ENCODE measurements at regions not wholly inside any gene's neighbourhood (a gene's known extent, or its start where the extent isn't known, plus 50 kb on each side); places are given as distances from the start of the nearest gene placed in this dataset.
"Not testable (repeated sequence)": the region's sequence is repeated elsewhere in the genome, so short reads cannot be mapped to it uniquely, and the experiment has no call there.

DNA sequence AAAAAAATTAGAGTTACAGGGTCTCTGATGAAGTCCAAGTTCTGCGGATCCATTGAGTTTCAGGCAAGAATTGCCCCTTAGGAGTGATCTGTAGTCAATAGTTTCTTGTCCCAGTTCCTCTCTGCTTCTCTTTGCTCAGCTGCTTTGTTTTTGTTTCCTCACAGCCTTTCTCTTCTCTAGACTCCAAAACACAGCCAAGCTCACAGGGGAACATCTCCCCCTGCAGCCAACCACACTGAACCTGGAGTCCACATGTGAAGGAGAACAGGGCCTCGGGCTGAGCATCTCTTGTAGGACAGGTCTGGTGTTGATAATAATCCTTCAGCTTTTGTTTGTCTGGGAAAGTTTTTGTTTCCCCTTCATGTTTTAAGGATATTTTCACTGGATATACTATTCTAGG lies 202.6 kb upstream of the ATP10A start:
- Mint-ChIP-seq H3K36me3 (ENCODE audit: low read depth) (no peaks in the 10 kb centered on the region), H3K9me3 (no peaks in the 10 kb centered on the region), H3K27ac (no peak overlapping the region), H3K4me3 (no peak overlapping the region), H3K4me1 (ENCODE audit: low read depth) (no peaks in the 10 kb centered on the region), H3K27me3 (ENCODE audit: low read depth) (peaks cover 11% of the 10 kb centered on the region)

DNA sequence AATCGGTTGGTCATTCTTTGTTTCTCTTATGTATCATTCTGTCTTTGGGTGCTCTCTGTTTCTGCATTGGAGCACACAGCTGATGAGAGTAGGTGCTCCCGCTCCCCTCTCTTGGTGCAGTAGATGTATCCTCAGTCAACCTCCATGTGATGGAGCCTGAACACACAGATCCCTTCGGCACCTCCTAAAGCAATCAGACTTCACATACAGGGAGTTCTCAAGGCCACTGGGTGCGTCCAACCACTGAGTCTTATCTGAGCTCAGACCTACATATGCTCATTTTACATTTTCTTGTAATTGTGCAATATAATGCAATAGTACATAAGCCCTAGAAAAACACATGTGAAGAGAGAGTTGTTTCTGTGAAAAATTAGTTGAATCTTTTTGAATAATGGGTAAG lies 198.1 kb upstream of the ATP10A start:
- Mint-ChIP-seq H3K27ac (no peak overlapping the region), H3K4me3 (no peak overlapping the region), H3K4me1 (ENCODE audit: low read depth) (no peaks in the 10 kb centered on the region), H3K36me3 (ENCODE audit: low read depth) (no peaks in the 10 kb centered on the region), H3K9me3 (no peaks in the 10 kb centered on the region), H3K27me3 (ENCODE audit: low read depth) (peaks cover 3% of the 10 kb centered on the region)

DNA sequence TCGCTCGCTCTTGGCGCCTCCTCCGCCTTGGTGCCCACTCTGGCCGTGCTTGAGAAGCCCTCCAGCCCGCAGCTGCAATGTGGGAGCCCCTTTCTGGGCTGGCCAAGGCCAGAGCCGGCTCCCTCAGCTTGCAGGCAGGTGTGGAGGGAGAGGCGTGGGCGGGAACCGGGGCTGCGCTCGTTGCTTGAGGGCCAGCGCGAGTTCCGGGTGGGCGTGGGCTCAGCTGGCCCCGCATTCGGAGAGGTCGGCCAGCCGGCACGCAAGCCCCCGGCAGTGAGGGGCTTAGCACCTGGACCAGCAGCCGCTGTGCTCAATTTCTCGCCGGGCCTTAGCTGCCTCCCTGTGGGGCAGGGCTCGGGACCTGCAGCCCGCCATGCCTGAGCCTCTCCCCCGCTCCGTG lies 193.6 kb upstream of the ATP10A start:
- not testable (repeated sequence) for H3K9me3 Mint-ChIP-seq; H3K4me1 Mint-ChIP-seq (ENCODE audit: low read depth); H3K36me3 Mint-ChIP-seq (ENCODE audit: low read depth); H3K27ac Mint-ChIP-seq; H3K27me3 Mint-ChIP-seq (ENCODE audit: low read depth); H3K4me3 Mint-ChIP-seq

DNA sequence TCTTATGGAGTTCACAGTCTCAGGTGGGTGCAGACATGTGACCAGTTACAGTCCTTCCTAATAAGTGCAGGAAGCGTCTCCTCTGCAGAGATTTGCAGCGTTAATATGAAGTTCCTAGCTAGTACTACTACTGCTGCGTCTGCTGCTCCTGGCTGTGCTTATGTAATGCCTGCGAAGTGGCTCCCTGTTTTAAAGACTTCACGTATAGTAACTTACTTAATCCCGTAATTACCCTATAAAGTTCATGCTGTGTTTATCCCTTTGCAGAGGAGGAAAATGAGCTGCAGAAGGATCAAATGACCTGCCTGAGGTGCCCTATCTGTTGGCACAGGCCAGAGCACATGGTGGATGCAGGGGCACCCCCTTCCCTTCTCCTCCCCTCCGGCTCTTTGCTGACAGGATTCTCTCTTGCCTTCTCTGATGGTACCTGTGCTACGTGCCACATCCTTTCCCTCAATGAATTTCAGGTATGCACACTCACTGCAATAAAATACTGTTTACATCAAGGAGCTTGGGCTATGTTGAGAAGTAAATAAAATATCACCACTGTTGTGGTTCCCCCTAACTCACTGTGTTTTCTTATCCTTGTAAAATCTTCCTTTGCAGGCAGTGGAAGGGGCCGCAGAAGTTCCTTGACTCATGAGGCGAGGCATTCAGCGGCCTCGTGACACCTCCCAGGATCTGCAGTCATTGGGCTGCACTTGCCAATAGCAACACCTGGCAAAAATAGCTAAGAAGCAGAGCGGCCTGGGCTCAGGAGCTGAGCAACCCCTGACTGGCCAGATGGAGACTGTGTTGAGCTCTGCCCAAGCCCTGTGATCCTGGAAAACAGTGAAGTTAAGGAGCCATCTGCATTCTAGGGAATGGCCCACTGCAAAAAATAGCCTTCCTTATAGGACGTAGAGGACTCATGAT lies 188.9 kb upstream of the ATP10A start:
- Mint-ChIP-seq H3K36me3 (ENCODE audit: low read depth) (no peaks in the 10 kb centered on the region), H3K27ac (no peak overlapping the region)

DNA sequence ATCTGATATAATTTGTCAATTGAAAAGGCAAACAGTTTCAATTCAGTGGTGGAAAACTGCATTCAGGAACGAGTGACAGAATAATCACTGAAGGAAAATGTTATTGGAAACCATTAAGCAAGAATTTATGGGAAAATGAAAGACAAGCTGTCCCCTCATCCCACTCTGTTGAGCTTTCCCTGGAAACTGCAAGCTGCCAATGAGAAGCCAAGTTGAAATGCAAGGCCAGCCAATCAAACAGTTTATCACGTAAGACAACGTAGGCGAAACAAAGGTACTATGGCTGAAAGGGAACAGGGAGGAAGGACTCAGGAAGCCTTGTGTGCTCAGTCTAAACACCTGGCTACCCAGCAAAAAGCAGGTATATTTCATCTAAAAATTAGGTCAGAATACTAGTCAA lies 187.9 kb upstream of the ATP10A start:
- Mint-ChIP-seq H3K36me3 (ENCODE audit: low read depth) (no peaks in the 10 kb centered on the region), H3K9me3 (no peaks in the 10 kb centered on the region)

More for the DNA sequence above, 188.9 kb upstream of the ATP10A start:
- Mint-ChIP-seq H3K4me1 (ENCODE audit: low read depth) (no peaks in the 10 kb centered on the region), H3K27me3 (ENCODE audit: low read depth) (no peaks in the 10 kb centered on the region), H3K4me3 (no peak overlapping the region), H3K9me3 (no peaks in the 10 kb centered on the region)

DNA sequence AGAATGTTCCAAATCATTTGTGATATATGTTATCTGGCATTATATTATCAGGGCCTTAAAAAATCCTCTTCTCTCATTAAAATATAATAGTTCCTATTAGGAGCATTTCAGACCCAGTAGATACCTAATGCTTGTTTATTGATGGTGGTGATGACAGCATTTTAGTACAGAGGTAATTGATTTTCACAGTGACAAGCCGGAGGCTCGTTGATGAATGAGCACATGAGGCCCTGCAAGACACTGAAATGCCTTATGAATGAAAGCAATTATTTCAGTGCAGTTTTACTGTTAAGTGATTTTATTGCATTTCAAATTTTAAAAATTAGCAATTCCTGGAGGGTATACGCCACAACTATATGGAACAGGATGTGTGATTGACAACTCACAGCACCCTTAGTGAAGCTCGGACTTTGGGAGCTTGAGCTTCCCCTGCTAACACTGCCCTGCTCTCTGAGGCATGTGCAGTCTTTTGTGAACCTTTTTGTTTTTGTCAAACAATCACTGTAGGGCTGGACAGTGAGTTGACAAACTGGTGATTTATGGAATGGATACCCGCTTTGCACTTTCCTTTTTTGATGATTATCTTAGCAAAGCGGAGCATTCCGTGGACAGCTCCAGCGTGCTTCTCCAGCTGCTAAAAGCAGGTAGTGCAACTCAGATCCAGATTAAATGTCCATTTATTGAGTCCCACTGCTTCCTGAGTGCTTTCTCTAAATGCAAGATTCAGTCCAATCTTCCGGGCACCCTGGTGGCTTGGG lies 187.0 kb upstream of the ATP10A start:
- no peaks in the 10 kb centered on the region for H3K36me3 Mint-ChIP-seq (ENCODE audit: low read depth)
- H3K27ac Mint-ChIP-seq, result no peak overlapping the region
- H3K27me3 Mint-ChIP-seq (ENCODE audit: low read depth), result no peaks in the 10 kb centered on the region
- H3K9me3 Mint-ChIP-seq, result no peaks in the 10 kb centered on the region
- H3K4me3 Mint-ChIP-seq, result no peak overlapping the region
- no peaks in the 10 kb centered on the region for H3K4me1 Mint-ChIP-seq (ENCODE audit: low read depth)

More for the DNA sequence above, 187.9 kb upstream of the ATP10A start:
- Mint-ChIP-seq H3K27ac (no peak overlapping the region), H3K4me1 (ENCODE audit: low read depth) (no peaks in the 10 kb centered on the region), H3K4me3 (no peak overlapping the region), H3K27me3 (ENCODE audit: low read depth) (no peaks in the 10 kb centered on the region)

DNA sequence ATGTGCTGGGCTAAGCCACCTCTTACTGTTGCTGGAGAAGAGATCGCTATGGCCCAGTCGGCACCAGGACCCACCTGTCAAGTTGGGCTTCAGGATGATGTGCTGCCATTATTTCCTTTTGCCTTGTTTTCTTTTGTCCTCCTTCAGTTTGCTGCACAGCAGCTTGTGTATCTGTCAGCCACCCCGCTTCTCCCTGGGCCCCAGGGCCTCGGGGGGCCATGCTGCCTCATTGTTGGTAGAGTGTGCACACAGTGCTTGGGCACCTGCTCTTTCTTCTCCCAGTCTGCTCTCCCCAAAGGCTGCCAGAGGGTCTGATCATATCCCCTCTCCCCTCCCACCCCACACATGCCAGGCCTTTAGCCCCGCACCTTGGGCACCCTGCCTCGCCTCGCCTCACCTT lies 185.5 kb upstream of the ATP10A start:
- Mint-ChIP-seq H3K36me3 (ENCODE audit: low read depth) (no peaks in the 10 kb centered on the region), H3K4me1 (ENCODE audit: low read depth) (no peaks in the 10 kb centered on the region), H3K27me3 (ENCODE audit: low read depth) (no peaks in the 10 kb centered on the region), H3K9me3 (no peaks in the 10 kb centered on the region), H3K27ac (no peak overlapping the region), H3K4me3 (no peak overlapping the region)

DNA sequence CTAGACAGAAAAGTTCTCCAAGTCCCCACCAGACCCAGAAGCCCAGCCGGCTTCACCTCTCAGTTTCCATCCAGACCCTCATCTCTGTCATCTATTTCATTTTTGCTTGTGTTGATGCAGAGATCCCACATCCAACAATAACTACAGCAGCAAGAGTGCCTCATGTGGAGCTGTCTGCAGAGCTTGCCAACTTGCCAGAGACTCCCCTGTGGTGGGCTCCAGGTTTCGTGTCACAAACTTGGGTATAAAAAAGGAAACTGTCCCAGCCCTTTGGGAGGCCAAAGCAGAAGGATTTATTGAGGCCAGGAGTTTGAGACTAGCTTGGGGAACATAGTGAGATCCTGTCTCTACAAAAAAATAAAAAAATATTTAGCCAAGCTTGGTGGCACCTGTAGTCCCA lies 182.4 kb upstream of the ATP10A start:
- Mint-ChIP-seq H3K27me3 (ENCODE audit: low read depth) (peaks cover 5% of the 10 kb centered on the region), H3K27ac (no peak overlapping the region), H3K9me3 (no peaks in the 10 kb centered on the region), H3K4me1 (ENCODE audit: low read depth) (no peaks in the 10 kb centered on the region), H3K36me3 (ENCODE audit: low read depth) (no peaks in the 10 kb centered on the region), H3K4me3 (no peak overlapping the region)

DNA sequence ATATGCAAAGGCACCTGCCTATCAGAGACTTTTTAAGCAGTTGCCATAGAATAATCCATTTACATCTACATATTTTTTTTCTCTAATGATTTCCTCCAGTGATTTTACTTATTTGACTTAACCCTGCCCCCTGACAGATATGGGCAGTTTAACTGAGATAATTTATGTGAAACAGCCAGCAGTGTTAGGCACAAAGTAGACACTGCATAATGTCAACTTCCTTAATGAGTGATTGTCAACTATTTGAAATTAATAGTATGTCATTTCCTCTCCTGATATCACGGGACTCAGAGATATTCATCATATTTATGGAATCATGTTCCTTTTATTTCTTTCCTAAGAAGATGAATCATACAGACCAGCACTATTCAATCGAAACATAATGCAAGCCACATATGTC lies 179.9 kb upstream of the ATP10A start:
- H3K27me3 Mint-ChIP-seq (ENCODE audit: low read depth), result peaks cover 12% of the 10 kb centered on the region
- no peaks in the 10 kb centered on the region for H3K36me3 Mint-ChIP-seq (ENCODE audit: low read depth)
- no peaks in the 10 kb centered on the region for H3K4me1 Mint-ChIP-seq (ENCODE audit: low read depth)
- H3K9me3 Mint-ChIP-seq, result no peaks in the 10 kb centered on the region
- H3K4me3 Mint-ChIP-seq, result no peak overlapping the region
- no peak overlapping the region for H3K27ac Mint-ChIP-seq

DNA sequence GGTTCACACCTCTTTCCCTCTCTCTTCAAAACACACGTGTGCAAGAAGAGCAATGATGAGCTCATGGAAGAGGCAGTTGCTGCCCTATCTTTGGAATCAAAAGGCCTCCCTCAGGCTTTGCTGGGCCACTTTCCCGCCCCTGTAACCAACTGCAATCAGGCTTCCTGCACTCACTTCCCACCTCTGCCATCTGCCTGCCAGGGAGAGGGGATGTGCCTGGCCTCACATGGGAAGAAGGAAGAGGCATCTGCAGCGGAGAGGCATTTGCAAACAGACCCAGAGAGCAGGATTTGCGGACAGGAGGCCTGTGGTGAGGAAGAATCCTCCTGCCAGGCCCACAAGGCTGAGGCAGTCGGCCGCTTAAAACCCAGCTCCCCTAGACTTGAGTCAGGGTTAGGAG lies 175.6 kb upstream of the ATP10A start:
- Mint-ChIP-seq H3K4me3 (no peak overlapping the region), H3K27me3 (ENCODE audit: low read depth) (peaks cover 15% of the 10 kb centered on the region), H3K36me3 (ENCODE audit: low read depth) (no peaks in the 10 kb centered on the region)

DNA sequence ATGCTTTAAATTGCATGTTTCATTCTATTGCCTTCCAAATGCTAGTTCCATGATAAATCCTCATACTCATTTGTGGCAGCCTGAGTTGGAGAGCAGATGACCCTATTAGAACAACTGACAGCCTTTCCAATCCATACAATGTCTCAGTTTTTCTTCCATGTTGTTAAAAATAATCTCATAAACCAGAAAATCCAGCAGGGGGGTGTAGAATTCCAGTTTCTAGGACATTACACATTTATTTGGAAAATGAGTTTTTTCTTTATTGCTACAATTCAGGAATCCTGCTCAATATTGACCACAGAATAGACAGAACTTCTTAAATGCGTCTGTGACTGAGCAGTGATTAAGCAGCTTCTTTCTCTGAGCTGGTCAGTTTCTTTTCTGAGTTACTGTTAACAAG lies 174.2 kb upstream of the ATP10A start:
- H3K4me1 Mint-ChIP-seq (ENCODE audit: low read depth), result no peaks in the 10 kb centered on the region
- no peaks in the 10 kb centered on the region for H3K36me3 Mint-ChIP-seq (ENCODE audit: low read depth)
- H3K4me3 Mint-ChIP-seq, result no peak overlapping the region
- H3K27ac Mint-ChIP-seq, result no peak overlapping the region
- no peaks in the 10 kb centered on the region for H3K9me3 Mint-ChIP-seq
- H3K27me3 Mint-ChIP-seq (ENCODE audit: low read depth), result peaks cover 15% of the 10 kb centered on the region

More for the DNA sequence above, 175.6 kb upstream of the ATP10A start:
- Mint-ChIP-seq H3K27ac (no peak overlapping the region), H3K4me1 (ENCODE audit: low read depth) (no peaks in the 10 kb centered on the region), H3K9me3 (no peaks in the 10 kb centered on the region)

DNA sequence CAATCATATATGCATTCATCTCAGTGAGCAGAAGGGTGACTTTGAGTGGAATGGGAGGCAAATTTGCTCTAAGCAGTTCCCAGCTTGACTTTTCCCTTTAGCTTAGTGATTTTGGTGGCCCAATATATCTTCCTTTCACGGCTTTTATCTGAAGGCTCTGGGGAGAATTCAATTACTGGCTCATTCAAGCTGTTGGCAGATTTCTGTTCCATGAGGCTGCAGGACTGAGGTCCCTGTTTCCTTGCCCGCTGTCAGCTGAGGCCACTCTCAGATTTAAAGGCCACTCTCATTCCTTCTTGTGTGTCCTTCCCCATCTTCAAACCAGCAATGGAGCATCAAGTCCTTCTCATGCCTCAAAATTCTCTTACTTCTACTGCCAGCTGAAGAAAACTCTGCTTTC lies 170.4 kb upstream of the ATP10A start:
- Mint-ChIP-seq H3K4me3 (no peak overlapping the region), H3K4me1 (ENCODE audit: low read depth) (no peaks in the 10 kb centered on the region), H3K9me3 (no peaks in the 10 kb centered on the region), H3K36me3 (ENCODE audit: low read depth) (no peaks in the 10 kb centered on the region), H3K27ac (no peak overlapping the region), H3K27me3 (ENCODE audit: low read depth) (peaks cover 8% of the 10 kb centered on the region)

DNA sequence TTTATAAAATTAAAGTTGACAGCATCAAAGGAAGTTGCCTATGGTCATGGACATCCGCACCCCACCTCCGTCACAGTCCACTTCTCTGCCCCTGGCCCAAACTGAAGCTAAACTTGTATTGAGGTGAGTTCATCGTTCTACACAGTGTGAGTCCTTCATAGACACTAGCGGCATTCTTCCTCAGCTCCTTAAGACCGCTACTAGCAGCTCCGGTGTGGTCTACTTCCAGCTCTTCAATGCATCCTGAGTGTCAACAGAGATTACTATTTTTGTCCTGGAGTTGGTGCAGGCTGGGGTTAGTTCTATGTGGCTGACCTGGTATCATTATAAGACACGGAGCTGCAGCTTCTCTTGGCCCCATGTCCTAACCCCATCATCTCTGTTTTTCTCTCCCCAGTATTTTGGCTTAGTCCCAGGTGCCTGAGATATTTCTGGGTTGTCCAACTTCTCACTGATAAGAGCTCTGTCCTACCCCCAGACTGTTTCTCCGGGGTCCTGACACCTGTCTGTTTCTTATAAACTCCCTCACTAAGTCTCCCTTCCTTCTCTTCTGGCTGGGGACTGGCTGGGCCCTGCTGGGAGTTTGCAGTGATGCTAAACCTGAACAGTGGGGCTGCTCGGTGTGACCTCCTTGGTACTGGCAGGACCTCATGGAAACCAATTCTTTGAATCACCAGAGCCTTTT lies 169.2 kb upstream of the ATP10A start:
- no peaks in the 10 kb centered on the region for H3K4me1 Mint-ChIP-seq (ENCODE audit: low read depth)
- peaks cover 3% of the 10 kb centered on the region for H3K27me3 Mint-ChIP-seq (ENCODE audit: low read depth)
- H3K27ac Mint-ChIP-seq, result no peak overlapping the region
- no peaks in the 10 kb centered on the region for H3K9me3 Mint-ChIP-seq
- H3K36me3 Mint-ChIP-seq (ENCODE audit: low read depth), result no peaks in the 10 kb centered on the region
- H3K4me3 Mint-ChIP-seq, result no peak overlapping the region

DNA sequence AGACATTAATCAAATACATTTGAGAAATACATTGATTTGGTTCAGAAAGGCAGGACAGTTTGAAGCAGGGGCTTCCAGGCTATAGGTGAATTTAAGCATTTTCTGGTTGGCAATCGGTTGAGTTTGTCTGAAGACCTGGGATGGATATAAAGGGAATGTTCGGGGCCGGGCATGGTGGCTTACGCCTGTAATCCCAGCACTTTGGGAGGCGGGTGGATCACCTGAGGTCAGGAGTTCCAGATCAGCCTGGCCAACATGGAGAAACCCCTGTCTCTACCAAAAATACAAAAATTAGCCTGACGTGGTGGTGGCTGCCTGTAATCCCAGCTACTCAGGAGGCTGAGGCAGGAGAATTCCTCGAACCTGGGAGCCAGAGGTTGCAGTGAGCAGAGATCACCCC lies 166.5 kb upstream of the ATP10A start:
- H3K27me3 Mint-ChIP-seq (ENCODE audit: low read depth); H3K9me3 Mint-ChIP-seq; H3K27ac Mint-ChIP-seq; H3K4me3 Mint-ChIP-seq; H3K36me3 Mint-ChIP-seq (ENCODE audit: low read depth); H3K4me1 Mint-ChIP-seq (ENCODE audit: low read depth): not testable (repeated sequence)

DNA sequence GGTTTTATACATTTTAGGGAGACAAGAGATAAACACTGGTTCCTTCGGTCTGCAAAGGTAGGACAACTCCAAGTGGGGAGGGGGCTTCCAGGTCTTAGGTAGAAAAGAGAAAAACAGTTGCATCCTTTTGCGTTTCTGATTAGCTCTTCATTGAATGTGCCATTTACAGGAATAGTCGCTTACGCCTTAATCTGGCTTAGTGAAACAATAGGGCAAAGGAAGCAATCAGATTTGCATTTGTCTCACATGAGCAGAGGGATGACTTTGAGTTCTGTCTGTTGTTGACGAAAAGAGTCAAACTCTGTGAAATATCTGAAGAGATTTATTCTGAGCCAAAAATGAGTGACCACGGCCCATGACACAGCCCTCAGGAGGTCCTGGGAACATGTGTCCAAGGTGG lies 166.0 kb upstream of the ATP10A start:
- no peaks in the 10 kb centered on the region for H3K27me3 Mint-ChIP-seq (ENCODE audit: low read depth)
- no peaks in the 10 kb centered on the region for H3K4me1 Mint-ChIP-seq (ENCODE audit: low read depth)

More for the DNA sequence above, 166.0 kb upstream of the ATP10A start:
- Mint-ChIP-seq H3K36me3 (ENCODE audit: low read depth) (no peaks in the 10 kb centered on the region), H3K27ac (no peak overlapping the region), H3K4me3 (no peak overlapping the region), H3K9me3 (no peaks in the 10 kb centered on the region)

All from T-helper 1 cell treated with Interleukin-12 subunit alpha and Interleukin-12 subunit beta and Interleukin-4 antibody, amounts not matched to agents 30 μg/mL and 1 μg/mL, for 36 hours (primary cell).